NOMO-1 treated with dmso at 0.1 percent for 144 hours (cell line): ENCODE measurements at regions not wholly inside any gene's neighbourhood (a gene's known extent, or its start where the extent isn't known, plus 50 kb on each side); places are given as distances from the start of the nearest gene placed in this dataset.

ENCODE experiments used
- DNase-seq: peaks from one replicate; lab custom pipeline; 2025; ENCODE audit not compliant: unreplicated experiment; lab: John Stamatoyannopoulos, UW

- DNase-seq = no peak
Observed at GRCh38 chr2:39615675-39616074, 50.0 kb upstream of the TMEM178A start.
